ENCODE measurements at regions not wholly inside any gene's neighbourhood (a gene's known extent, or its start where the extent isn't known, plus 50 kb on each side); places are given as distances from the start of the nearest gene placed in this dataset.

DNA sequence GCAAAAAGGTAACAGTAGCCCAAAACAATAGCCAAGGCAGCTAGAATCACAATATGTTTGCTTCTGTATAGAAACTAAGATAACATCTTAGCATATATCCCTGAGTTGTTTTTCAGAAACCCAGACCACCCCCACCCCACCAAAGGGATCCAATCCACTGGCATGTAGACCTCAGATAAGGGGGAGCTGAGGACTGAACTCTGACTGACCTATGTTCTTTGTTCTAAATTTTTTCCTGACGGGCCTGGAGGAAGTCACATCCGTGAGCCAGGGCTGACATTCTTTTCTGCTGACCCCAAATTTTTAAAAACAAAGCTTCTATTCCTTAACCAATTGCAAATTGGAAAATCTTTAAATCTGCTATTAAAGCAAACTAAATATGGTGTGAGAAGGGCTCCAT lies 493.9 kb upstream of the IGFBP3 start:
- no peaks in the 10 kb centered on the region for H3K4me1 ChIP-seq (ENCODE audit: insufficient read depth, poor library complexity, severe bottlenecking)
- H3K27ac ChIP-seq (ENCODE audit: poor library complexity, severe bottlenecking), result no peak overlapping the region
- ATAC-seq (ENCODE audit: low read depth) (no peak), DNase-seq (ENCODE audit: low spot score) (no peak)
- no peak overlapping the region for H3K4me3 ChIP-seq (ENCODE audit: severe bottlenecking)
- no peaks in the 10 kb centered on the region for H3K36me3 ChIP-seq (ENCODE audit: low read depth)
- no peaks in the 10 kb centered on the region for H3K27me3 ChIP-seq (ENCODE audit: insufficient read depth, poor library complexity, severe bottlenecking)
- no peaks in the 10 kb centered on the region for H3K9me3 ChIP-seq (ENCODE audit: severe bottlenecking)
- TF ChIP-seq, protein P1, sequence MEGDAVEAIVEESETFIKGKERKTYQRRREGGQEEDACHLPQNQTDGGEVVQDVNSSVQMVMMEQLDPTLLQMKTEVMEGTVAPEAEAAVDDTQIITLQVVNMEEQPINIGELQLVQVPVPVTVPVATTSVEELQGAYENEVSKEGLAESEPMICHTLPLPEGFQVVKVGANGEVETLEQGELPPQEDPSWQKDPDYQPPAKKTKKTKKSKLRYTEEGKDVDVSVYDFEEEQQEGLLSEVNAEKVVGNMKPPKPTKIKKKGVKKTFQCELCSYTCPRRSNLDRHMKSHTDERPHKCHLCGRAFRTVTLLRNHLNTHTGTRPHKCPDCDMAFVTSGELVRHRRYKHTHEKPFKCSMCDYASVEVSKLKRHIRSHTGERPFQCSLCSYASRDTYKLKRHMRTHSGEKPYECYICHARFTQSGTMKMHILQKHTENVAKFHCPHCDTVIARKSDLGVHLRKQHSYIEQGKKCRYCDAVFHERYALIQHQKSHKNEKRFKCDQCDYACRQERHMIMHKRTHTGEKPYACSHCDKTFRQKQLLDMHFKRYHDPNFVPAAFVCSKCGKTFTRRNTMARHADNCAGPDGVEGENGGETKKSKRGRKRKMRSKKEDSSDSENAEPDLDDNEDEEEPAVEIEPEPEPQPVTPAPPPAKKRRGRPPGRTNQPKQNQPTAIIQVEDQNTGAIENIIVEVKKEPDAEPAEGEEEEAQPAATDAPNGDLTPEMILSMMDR (IDR thresholded peaks at IDR 0.05; ENCODE audit: poor library complexity, severe bottlenecking), result no peak

DNA sequence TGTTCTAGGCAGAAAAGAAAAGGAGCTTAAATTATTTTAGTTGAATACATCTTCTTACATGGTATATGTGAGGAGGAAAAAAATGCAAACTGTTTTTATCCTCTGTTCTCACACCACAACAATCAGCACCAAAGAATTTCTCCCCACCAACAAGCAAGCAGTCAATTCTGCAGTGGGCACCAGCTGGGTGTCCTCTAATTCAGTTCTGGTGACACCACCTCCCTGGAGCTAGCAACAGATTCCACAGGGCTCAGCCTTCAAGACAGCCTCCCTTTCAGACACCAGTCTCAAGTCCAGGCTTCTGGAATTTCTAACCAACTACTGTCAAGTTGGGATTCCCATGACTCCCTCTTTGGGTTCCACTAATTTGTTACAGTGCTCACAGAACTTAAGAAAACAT lies 490.2 kb upstream of the IGFBP3 start:
- Histone ChIP-seq H3K27me3 (ENCODE audit: insufficient read depth, poor library complexity, severe bottlenecking) (no peaks in the 10 kb centered on the region), H3K27ac (ENCODE audit: poor library complexity, severe bottlenecking) (no peak overlapping the region), H3K9me3 (ENCODE audit: severe bottlenecking) (no peaks in the 10 kb centered on the region), H3K36me3 (ENCODE audit: low read depth) (no peaks in the 10 kb centered on the region), H3K4me3 (ENCODE audit: severe bottlenecking) (no peak overlapping the region), H3K4me1 (ENCODE audit: insufficient read depth, poor library complexity, severe bottlenecking) (no peaks in the 10 kb centered on the region)
- DNase-seq (ENCODE audit: low spot score) (no peak), ATAC-seq (ENCODE audit: low read depth) (no peak)
- TF ChIP-seq, protein P1 (IDR thresholded peaks at IDR 0.05; ENCODE audit: poor library complexity, severe bottlenecking), result no peak

DNA sequence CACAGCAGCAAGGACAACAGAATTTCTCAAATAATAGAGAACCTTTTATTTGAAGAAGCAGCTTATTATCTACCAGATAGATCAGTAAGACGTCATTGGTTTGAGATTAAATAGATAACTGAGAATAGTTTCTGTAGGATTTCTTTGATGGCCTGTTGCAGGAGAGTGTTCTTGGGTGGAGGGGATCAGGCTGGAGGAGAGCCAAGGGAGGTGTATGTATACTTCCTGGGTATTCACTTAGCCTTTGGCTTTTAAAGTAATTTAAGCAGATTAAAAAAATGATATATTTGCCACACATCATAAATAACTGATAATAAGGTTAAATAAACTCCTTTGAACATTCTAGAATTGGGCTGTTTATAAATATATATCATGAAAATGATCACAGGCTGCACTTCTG lies 486.1 kb upstream of the IGFBP3 start:
- Histone ChIP-seq H3K27ac (ENCODE audit: poor library complexity, severe bottlenecking) (no peak overlapping the region), H3K36me3 (ENCODE audit: low read depth) (no peaks in the 10 kb centered on the region), H3K4me1 (ENCODE audit: insufficient read depth, poor library complexity, severe bottlenecking) (no peaks in the 10 kb centered on the region), H3K27me3 (ENCODE audit: insufficient read depth, poor library complexity, severe bottlenecking) (no peaks in the 10 kb centered on the region), H3K9me3 (ENCODE audit: severe bottlenecking) (no peaks in the 10 kb centered on the region), H3K4me3 (ENCODE audit: severe bottlenecking) (no peak overlapping the region)
- TF ChIP-seq, protein P1 (IDR thresholded peaks at IDR 0.05; ENCODE audit: poor library complexity, severe bottlenecking), result no peak
- ATAC-seq (ENCODE audit: low read depth) (no peak), DNase-seq (ENCODE audit: low spot score) (no peak)

DNA sequence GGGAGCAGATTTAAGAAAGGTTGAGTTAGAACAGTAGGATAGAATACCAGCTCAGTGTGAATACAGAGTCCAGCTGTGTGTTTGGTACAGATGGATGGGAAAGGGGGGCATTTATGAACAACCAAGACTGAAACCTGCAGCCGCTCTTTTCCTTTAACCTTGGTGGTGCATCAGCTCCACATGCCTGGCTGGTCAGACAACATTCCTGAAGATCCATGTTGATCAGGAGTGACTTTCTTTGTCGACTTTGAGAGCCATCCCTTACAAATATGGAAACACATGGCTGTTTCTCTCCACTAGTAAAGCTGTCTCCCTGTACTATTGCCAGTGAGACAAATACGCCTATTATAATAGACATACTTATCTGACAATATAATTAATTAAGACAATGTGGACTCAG lies 476.5 kb upstream of the IGFBP3 start:
- no peaks in the 10 kb centered on the region for H3K27me3 ChIP-seq (ENCODE audit: insufficient read depth, poor library complexity, severe bottlenecking)
- H3K27ac ChIP-seq (ENCODE audit: poor library complexity, severe bottlenecking), result no peak overlapping the region
- H3K9me3 ChIP-seq (ENCODE audit: severe bottlenecking), result no peaks in the 10 kb centered on the region
- no peaks in the 10 kb centered on the region for H3K4me1 ChIP-seq (ENCODE audit: insufficient read depth, poor library complexity, severe bottlenecking)
- H3K36me3 ChIP-seq (ENCODE audit: low read depth), result no peaks in the 10 kb centered on the region
- TF ChIP-seq, protein P1 (IDR thresholded peaks at IDR 0.05; ENCODE audit: poor library complexity, severe bottlenecking), result no peak
- DNase-seq (ENCODE audit: low spot score) (no peak), ATAC-seq (ENCODE audit: low read depth) (no peak)
- no peak overlapping the region for H3K4me3 ChIP-seq (ENCODE audit: severe bottlenecking)

DNA sequence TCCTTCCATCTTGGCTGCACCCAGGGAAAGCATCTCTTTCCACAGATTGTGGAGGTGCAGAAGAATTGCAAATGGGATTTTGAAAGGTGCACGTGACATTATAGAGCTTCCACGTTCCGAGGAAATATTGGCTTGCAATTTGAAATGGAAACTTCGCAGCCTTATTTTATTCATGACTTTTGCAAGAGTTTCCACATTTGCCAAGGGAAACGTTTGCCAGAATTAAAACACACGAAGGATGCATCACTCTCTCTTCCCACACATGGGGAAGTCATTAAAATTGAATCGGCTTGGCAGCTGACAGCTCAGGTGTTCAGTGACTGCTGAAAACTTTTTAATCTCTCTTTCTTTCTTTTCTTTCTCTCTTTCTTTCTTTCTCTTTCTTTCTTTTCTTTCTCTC lies 475.4 kb upstream of the IGFBP3 start:
- ATAC-seq (ENCODE audit: low read depth), result no peak
- H3K36me3 ChIP-seq (ENCODE audit: low read depth), result no peaks in the 10 kb centered on the region
- DNase-seq (ENCODE audit: low spot score), result no peak
- no peaks in the 10 kb centered on the region for H3K4me1 ChIP-seq (ENCODE audit: insufficient read depth, poor library complexity, severe bottlenecking)
- H3K27me3 ChIP-seq (ENCODE audit: insufficient read depth, poor library complexity, severe bottlenecking), result no peaks in the 10 kb centered on the region
- TF ChIP-seq, protein P1 (IDR thresholded peaks at IDR 0.05; ENCODE audit: poor library complexity, severe bottlenecking), result no peak
- no peak overlapping the region for H3K4me3 ChIP-seq (ENCODE audit: severe bottlenecking)
- H3K27ac ChIP-seq (ENCODE audit: poor library complexity, severe bottlenecking), result no peak overlapping the region
- H3K9me3 ChIP-seq (ENCODE audit: severe bottlenecking), result no peaks in the 10 kb centered on the region
